GM23338 (cell line): ENCODE measurements at regions not wholly inside any gene's neighbourhood (a gene's known extent, or its start where the extent isn't known, plus 50 kb on each side); places are given as distances from the start of the nearest gene placed in this dataset.
"Not testable (repeated sequence)": the region's sequence is repeated elsewhere in the genome, so short reads cannot be mapped to it uniquely, and the experiment has no call there.

ENCODE experiments used
- CREB1 ChIP-seq: fragments of 250-450 bp; sonication (Bioruptor Pico); IDR thresholded peaks from 2 replicates; pipeline ENCODE4 v1.5.0; 2020; ENCODE audit warnings: low read depth, mild to moderate bottlenecking, moderate library complexity
- ETS1 ChIP-seq: IDR thresholded peaks from 2 replicates; pipeline ENCODE4 v1.6.1; 2016; ENCODE audit warnings: antibody characterized with exemption
- EZH2 ChIP-seq: fragments of 200-600 bp; sonication (generic); IDR thresholded peaks from one replicate; pipeline ENCODE4 v1.8.0; 2017; ENCODE audit warnings: antibody characterized with exemption, mild to moderate bottlenecking, low read depth; ENCODE audit not compliant: unreplicated experiment
- EZH2phosphoT487 ChIP-seq: fragments of 200-600 bp; sonication (generic); IDR thresholded peaks from one replicate; pipeline ENCODE4 v1.8.1; 2018; ENCODE audit warnings: antibody characterized with exemption; ENCODE audit not compliant: unreplicated experiment
- JUNB ChIP-seq: IDR thresholded peaks from one replicate; pipeline ENCODE4 v1.6.1; 2016; ENCODE audit warnings: antibody characterized with exemption; ENCODE audit not compliant: unreplicated experiment
- POLR2AphosphoS5 ChIP-seq: IDR thresholded peaks from 2 replicates; pipeline ENCODE4 v1.6.1; 2016; ENCODE audit warnings: antibody characterized with exemption, low read depth
- STAT1 ChIP-seq: IDR thresholded peaks from one replicate; pipeline ENCODE4 v1.6.1; 2016; ENCODE audit warnings: antibody characterized with exemption; ENCODE audit not compliant: unreplicated experiment
- ZNF114 ChIP-seq: fragments of 250-450 bp; sonication (Bioruptor Pico); IDR thresholded peaks from 2 replicates; pipeline ENCODE4 v1.5.0; 2020; ENCODE audit warnings: mild to moderate bottlenecking, moderate library complexity
- ZNF462 ChIP-seq: fragments of 250-450 bp; sonication (Bioruptor Pico); IDR thresholded peaks from 2 replicates; pipeline ENCODE4 v1.5.0; 2020; ENCODE audit warnings: mild to moderate bottlenecking, moderate library complexity
- TF ChIP-seq, protein P1 (sequence below), 2 experiments: fragments of 200-600 bp in 1 of 2; sonication (generic) in 1 of 2; conservative IDR thresholded peaks; 2 replicates each; pipeline versions ENCODE4 v1.5.1 to v1.6.1; 2016 to 2017; ENCODE audit warnings: antibody characterized with exemption in 2 of 2, low read depth in 2 of 2, mild to moderate bottlenecking in 2 of 2, moderate library complexity in 1 of 2
- TF ChIP-seq, protein P2 (sequence below): IDR thresholded peaks from one replicate; pipeline ENCODE4 v1.6.1; 2018; ENCODE audit warnings: antibody characterized with exemption; ENCODE audit not compliant: unreplicated experiment

DNA sequence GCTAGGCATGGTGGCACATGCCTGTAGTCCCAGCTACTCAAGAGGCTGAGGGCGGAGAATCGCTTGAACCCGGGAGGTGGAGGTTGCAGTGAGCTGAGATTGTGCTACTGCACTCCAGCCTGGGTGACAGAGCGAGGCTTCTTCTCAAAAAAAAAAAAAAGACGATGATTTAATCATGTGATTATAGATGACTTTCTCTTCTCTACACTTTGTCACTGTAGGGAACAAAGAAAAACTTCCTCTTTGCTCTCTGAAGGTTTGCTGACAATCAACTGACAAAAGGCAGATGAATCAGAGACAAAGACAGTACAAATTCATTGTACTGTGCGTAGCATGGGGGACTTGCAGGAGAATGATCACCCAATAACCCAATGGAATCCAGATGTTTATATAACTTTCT is 108.0 kb downstream of the BDH1 start:
- TF ChIP-seq, protein P1, sequence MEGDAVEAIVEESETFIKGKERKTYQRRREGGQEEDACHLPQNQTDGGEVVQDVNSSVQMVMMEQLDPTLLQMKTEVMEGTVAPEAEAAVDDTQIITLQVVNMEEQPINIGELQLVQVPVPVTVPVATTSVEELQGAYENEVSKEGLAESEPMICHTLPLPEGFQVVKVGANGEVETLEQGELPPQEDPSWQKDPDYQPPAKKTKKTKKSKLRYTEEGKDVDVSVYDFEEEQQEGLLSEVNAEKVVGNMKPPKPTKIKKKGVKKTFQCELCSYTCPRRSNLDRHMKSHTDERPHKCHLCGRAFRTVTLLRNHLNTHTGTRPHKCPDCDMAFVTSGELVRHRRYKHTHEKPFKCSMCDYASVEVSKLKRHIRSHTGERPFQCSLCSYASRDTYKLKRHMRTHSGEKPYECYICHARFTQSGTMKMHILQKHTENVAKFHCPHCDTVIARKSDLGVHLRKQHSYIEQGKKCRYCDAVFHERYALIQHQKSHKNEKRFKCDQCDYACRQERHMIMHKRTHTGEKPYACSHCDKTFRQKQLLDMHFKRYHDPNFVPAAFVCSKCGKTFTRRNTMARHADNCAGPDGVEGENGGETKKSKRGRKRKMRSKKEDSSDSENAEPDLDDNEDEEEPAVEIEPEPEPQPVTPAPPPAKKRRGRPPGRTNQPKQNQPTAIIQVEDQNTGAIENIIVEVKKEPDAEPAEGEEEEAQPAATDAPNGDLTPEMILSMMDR (conservative IDR thresholded peaks at IDR 0.05; ENCODE audit: low read depth in 2 of 2), result not testable (repeated sequence)
- TF ChIP-seq POLR2AphosphoS5; CREB1 (CRISPR knock-in tag); EZH2phosphoT487; EZH2; JUNB; ETS1; ZNF114 (CRISPR knock-in tag); ZNF462 (CRISPR knock-in tag); STAT1: not testable (repeated sequence)
- TF ChIP-seq, protein P2, sequence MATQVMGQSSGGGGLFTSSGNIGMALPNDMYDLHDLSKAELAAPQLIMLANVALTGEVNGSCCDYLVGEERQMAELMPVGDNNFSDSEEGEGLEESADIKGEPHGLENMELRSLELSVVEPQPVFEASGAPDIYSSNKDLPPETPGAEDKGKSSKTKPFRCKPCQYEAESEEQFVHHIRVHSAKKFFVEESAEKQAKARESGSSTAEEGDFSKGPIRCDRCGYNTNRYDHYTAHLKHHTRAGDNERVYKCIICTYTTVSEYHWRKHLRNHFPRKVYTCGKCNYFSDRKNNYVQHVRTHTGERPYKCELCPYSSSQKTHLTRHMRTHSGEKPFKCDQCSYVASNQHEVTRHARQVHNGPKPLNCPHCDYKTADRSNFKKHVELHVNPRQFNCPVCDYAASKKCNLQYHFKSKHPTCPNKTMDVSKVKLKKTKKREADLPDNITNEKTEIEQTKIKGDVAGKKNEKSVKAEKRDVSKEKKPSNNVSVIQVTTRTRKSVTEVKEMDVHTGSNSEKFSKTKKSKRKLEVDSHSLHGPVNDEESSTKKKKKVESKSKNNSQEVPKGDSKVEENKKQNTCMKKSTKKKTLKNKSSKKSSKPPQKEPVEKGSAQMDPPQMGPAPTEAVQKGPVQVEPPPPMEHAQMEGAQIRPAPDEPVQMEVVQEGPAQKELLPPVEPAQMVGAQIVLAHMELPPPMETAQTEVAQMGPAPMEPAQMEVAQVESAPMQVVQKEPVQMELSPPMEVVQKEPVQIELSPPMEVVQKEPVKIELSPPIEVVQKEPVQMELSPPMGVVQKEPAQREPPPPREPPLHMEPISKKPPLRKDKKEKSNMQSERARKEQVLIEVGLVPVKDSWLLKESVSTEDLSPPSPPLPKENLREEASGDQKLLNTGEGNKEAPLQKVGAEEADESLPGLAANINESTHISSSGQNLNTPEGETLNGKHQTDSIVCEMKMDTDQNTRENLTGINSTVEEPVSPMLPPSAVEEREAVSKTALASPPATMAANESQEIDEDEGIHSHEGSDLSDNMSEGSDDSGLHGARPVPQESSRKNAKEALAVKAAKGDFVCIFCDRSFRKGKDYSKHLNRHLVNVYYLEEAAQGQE, result not testable (repeated sequence)
